ENCODE measurements at regions not wholly inside any gene's neighbourhood (a gene's known extent, or its start where the extent isn't known, plus 50 kb on each side); places are given as distances from the start of the nearest gene placed in this dataset.

- POLR2A ChIA-PET, result interaction anchor here (1.1 kb wide), 1 partner anchor 9 kb away, joined by 3 read pairs; no protein-coding TSS in a partner anchor
- Histone ChIP-seq H3K9ac (ENCODE audit: insufficient read depth in 1 of 2, low read depth in 2 of 2, low read length in 2 of 2) (no peak overlapping the region), H2AFZ (ENCODE audit: low read depth, low read length) (no peak overlapping the region), H3K27ac (ENCODE audit: extremely low read depth, low read depth, low read length) (no peak overlapping the region), H3K9me1 (ENCODE audit: control insufficient read depth, insufficient read depth, low read length) (no peaks in the 10 kb centered on the region), H3K4me3 (no peak overlapping the region), H3K9me3 (replicated peaks; ENCODE audit: control insufficient read depth, insufficient read depth, low read depth, low read length) (no peaks in the 10 kb centered on the region), H3K4me1 (replicated peaks in 1 of 2; ENCODE audit: control insufficient read depth in 2 of 2, insufficient read depth in 2 of 2, low read length in 2 of 2) (peaks cover 0 to 20% of the 10 kb centered on the region in 2 experiments; a peak in 4 of 5 replicates), H4K20me1 (replicated peaks; ENCODE audit: control insufficient read depth, insufficient read depth, low read length) (no peaks in the 10 kb centered on the region), H3K79me2 (ENCODE audit: control insufficient read depth, insufficient read depth, low read length) (no peaks in the 10 kb centered on the region), H3K36me3 (ENCODE audit: control insufficient read depth, insufficient read depth, low read length) (no peaks in the 10 kb centered on the region), H3K27me3 (ENCODE audit: control insufficient read depth in 2 of 2, insufficient read depth in 2 of 2, low read length in 2 of 2) (no peaks in the 10 kb centered on the region), H3K4me2 (ENCODE audit: insufficient read depth, low read length) (no peak overlapping the region)
- ATAC-seq (no peak), FAIRE-seq (no peak), DNase-seq (ENCODE audit: extremely low read depth in 1 of 4, low spot score in 3 of 4) (no peak)
- intact Hi-C loops (cut with micrococcal nuclease), result no loop called here
- in situ Hi-C loops (cut with MboI), result no loop called here
- TF ChIP-seq, protein P1, sequence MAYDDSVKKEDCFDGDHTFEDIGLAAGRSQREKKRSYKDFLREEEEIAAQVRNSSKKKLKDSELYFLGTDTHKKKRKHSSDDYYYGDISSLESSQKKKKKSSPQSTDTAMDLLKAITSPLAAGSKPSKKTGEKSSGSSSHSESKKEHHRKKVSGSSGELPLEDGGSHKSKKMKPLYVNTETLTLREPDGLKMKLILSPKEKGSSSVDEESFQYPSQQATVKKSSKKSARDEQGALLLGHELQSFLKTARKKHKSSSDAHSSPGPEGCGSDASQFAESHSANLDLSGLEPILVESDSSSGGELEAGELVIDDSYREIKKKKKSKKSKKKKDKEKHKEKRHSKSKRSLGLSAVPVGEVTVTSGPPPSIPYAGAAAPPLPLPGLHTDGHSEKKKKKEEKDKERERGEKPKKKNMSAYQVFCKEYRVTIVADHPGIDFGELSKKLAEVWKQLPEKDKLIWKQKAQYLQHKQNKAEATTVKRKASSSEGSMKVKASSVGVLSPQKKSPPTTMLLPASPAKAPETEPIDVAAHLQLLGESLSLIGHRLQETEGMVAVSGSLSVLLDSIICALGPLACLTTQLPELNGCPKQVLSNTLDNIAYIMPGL (CRISPR knock-in tag; IDR thresholded peaks at IDR 0.05), result no peak
- no peak for TF ChIP-seq PURB (CRISPR knock-in tag; IDR thresholded peaks at IDR 0.05; ENCODE audit: low read depth)
- no peak for TF ChIP-seq PRMT5 (CRISPR knock-in tag; IDR thresholded peaks at IDR 0.05)
- TF ChIP-seq ZNF318 (IDR thresholded peaks at IDR 0.05; ENCODE audit: borderline replicate concordance in 1 of 2, low read depth in 1 of 2), result no peak
- no peak for TF ChIP-seq EZH2 (IDR thresholded peaks at IDR 0.05; ENCODE audit: borderline replicate concordance, low read depth, low read length)
- no peak for TF ChIP-seq ZNF644 (tag; IDR thresholded peaks at IDR 0.05; ENCODE audit: low read depth)
- no peak for TF ChIP-seq KAT7 (CRISPR knock-in tag; IDR thresholded peaks at IDR 0.05; ENCODE audit: borderline replicate concordance)
- TF ChIP-seq ZKSCAN1 (IDR thresholded peaks at IDR 0.05; ENCODE audit: low read depth, low read length), result no peak
- TF ChIP-seq SMARCB1 (IDR thresholded peaks at IDR 0.05; ENCODE audit: insufficient read length, low read depth), result no peak
- no peak for TF ChIP-seq MECOM (CRISPR knock-in tag; IDR thresholded peaks at IDR 0.05)
- no peak for TF ChIP-seq KAT8 (IDR thresholded peaks at IDR 0.05; ENCODE audit: low read depth)
- no TSS peak for BruUV-seq (replicated peaks)
- CTCF ChIA-PET (ENCODE audit: low intra/inter-chr PET ratio), result no interaction called here
- 56% methylated on average over 3 of the region's 3 CpGs for WGBS (ENCODE audit: insufficient coverage, low coverage, missing lambda C conversion rate)
Measured at GRCh38 chr2:37589298-37589697, 82.1 kb downstream of the CDC42EP3 start.

All from K562 (cell line).